Ishikawa (cell line): ENCODE measurements at regions not wholly inside any gene's neighbourhood (a gene's known extent, or its start where the extent isn't known, plus 50 kb on each side); places are given as distances from the start of the nearest gene placed in this dataset.

Source experiments
- CEBPB ChIP-seq: IDR thresholded peaks from 2 replicates; pipeline ENCODE4 v1.6.1; 2012
- CREB1 ChIP-seq: IDR thresholded peaks from 2 replicates; pipeline ENCODE4 v1.6.1; 2012; ENCODE audit warnings: low read depth
- EGR1 ChIP-seq: IDR thresholded peaks from 2 replicates; pipeline ENCODE4 v1.6.1; 2012
- EP300 ChIP-seq: IDR thresholded peaks from 2 replicates; pipeline ENCODE4 v1.6.1; 2012; ENCODE audit warnings: borderline replicate concordance
- FOXM1 ChIP-seq: IDR thresholded peaks from 2 replicates; pipeline ENCODE4 v1.6.1; 2012; ENCODE audit warnings: low read depth, borderline replicate concordance
- MAX ChIP-seq: IDR thresholded peaks from 2 replicates; pipeline ENCODE4 v1.6.1; 2012
- NFIC ChIP-seq: IDR thresholded peaks from 2 replicates; pipeline ENCODE4 v1.6.1; 2012
- RAD21 ChIP-seq: IDR thresholded peaks from 2 replicates; pipeline ENCODE4 v1.6.1; 2012; ENCODE audit warnings: low read depth
- TAF1 ChIP-seq: IDR thresholded peaks from 2 replicates; pipeline ENCODE4 v1.6.1; 2012; ENCODE audit warnings: low read depth, mild to moderate bottlenecking
- TCF12 ChIP-seq: IDR thresholded peaks from 2 replicates; pipeline ENCODE4 v1.6.1; 2012; ENCODE audit warnings: low read depth
- TEAD4 ChIP-seq: IDR thresholded peaks from 2 replicates; pipeline ENCODE4 v1.6.1; 2012
- YY1 ChIP-seq: IDR thresholded peaks from 2 replicates; pipeline ENCODE4 v1.6.1; 2012; ENCODE audit warnings: low read depth
- ZBTB7A ChIP-seq: IDR thresholded peaks from 2 replicates; pipeline ENCODE4 v1.6.1; 2012; ENCODE audit warnings: low read depth
- TF ChIP-seq, protein P1 (sequence below): IDR thresholded peaks from 2 replicates; pipeline ENCODE4 v1.6.1; 2012; ENCODE audit warnings: low read depth, mild to moderate bottlenecking
- TF ChIP-seq, protein P2 (sequence below): IDR thresholded peaks from 2 replicates; pipeline ENCODE4 v1.6.1; 2012

GRCh38 chr10:121152033-121152432, 300.9 kb downstream of the WDR11 start:
- TF ChIP-seq FOXM1, result no peak
- TF ChIP-seq CREB1, result no peak
- TF ChIP-seq CEBPB, result no peak
- TF ChIP-seq, protein P1, sequence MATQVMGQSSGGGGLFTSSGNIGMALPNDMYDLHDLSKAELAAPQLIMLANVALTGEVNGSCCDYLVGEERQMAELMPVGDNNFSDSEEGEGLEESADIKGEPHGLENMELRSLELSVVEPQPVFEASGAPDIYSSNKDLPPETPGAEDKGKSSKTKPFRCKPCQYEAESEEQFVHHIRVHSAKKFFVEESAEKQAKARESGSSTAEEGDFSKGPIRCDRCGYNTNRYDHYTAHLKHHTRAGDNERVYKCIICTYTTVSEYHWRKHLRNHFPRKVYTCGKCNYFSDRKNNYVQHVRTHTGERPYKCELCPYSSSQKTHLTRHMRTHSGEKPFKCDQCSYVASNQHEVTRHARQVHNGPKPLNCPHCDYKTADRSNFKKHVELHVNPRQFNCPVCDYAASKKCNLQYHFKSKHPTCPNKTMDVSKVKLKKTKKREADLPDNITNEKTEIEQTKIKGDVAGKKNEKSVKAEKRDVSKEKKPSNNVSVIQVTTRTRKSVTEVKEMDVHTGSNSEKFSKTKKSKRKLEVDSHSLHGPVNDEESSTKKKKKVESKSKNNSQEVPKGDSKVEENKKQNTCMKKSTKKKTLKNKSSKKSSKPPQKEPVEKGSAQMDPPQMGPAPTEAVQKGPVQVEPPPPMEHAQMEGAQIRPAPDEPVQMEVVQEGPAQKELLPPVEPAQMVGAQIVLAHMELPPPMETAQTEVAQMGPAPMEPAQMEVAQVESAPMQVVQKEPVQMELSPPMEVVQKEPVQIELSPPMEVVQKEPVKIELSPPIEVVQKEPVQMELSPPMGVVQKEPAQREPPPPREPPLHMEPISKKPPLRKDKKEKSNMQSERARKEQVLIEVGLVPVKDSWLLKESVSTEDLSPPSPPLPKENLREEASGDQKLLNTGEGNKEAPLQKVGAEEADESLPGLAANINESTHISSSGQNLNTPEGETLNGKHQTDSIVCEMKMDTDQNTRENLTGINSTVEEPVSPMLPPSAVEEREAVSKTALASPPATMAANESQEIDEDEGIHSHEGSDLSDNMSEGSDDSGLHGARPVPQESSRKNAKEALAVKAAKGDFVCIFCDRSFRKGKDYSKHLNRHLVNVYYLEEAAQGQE, result no peak
- no peak for TF ChIP-seq TAF1
- TF ChIP-seq EGR1, result no peak
- TF ChIP-seq, protein P2, sequence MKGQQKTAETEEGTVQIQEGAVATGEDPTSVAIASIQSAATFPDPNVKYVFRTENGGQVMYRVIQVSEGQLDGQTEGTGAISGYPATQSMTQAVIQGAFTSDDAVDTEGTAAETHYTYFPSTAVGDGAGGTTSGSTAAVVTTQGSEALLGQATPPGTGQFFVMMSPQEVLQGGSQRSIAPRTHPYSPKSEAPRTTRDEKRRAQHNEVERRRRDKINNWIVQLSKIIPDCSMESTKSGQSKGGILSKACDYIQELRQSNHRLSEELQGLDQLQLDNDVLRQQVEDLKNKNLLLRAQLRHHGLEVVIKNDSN, result no peak
- no peak for TF ChIP-seq NFIC
- no peak for TF ChIP-seq EP300
- TF ChIP-seq TEAD4, result no peak
- TF ChIP-seq RAD21, result no peak
- TF ChIP-seq TCF12, result no peak
- no peak for TF ChIP-seq MAX
- TF ChIP-seq YY1, result no peak

- TF ChIP-seq EP300 (no peak), ZBTB7A (no peak), MAX (no peak), CEBPB (no peak)
- TF ChIP-seq, protein P2, result no peak
Observed at GRCh38 chr10:121152935-121153334, 301.8 kb downstream of the WDR11 start.

GRCh38 chr10:121154310-121154709, 303.1 kb downstream of the WDR11 start:
- TF ChIP-seq EGR1, result no peak
- no peak for TF ChIP-seq NFIC
- TF ChIP-seq, protein P2, result no peak
- TF ChIP-seq TEAD4, result no peak
- TF ChIP-seq FOXM1, result no peak
- TF ChIP-seq TAF1, result no peak
- TF ChIP-seq TCF12, result no peak
- no peak for TF ChIP-seq CEBPB
- TF ChIP-seq YY1, result no peak
- TF ChIP-seq CREB1, result no peak
- no peak for TF ChIP-seq EP300
- TF ChIP-seq, protein P1, result no peak

GRCh38 chr10:121154846-121155245, 303.7 kb downstream of the WDR11 start:
- TF ChIP-seq, protein P2, result peak; percentile 74
- no peak for TF ChIP-seq YY1

GRCh38 chr10:121155742-121156474, 304.7 kb downstream of the WDR11 start:
- TF ChIP-seq EP300, result no peak
- TF ChIP-seq, protein P2, result no peak
- TF ChIP-seq CREB1, result no peak
- TF ChIP-seq TCF12, result no peak
- TF ChIP-seq ZBTB7A, result no peak
- TF ChIP-seq EGR1, result no peak
- no peak for TF ChIP-seq NFIC
- no peak for TF ChIP-seq YY1
- no peak for TF ChIP-seq TAF1
- TF ChIP-seq, protein P1, result no peak
- no peak for TF ChIP-seq RAD21
- no peak for TF ChIP-seq FOXM1
- no peak for TF ChIP-seq MAX
- no peak for TF ChIP-seq CEBPB
- TF ChIP-seq TEAD4, result no peak
